Karpas-422 (cell line): ENCODE measurements at regions not wholly inside any gene's neighbourhood (a gene's known extent, or its start where the extent isn't known, plus 50 kb on each side); places are given as distances from the start of the nearest gene placed in this dataset.

Experiments
- DNase-seq: peaks from one replicate; pipeline ENCODE4 v3.0.0-alpha.2; 2015
- H2AFZ ChIP-seq: fragments of 200-600 bp; sonication (generic); 2 replicates; pipeline ENCODE4 v1.6.1; 2014; ENCODE audit warnings: antibody characterized with exemption, low read length, mixed read lengths
- H3K27ac ChIP-seq: fragments of 200-600 bp; sonication (generic); 2 replicates; pipeline ENCODE4 v1.5.1; 2014; ENCODE audit warnings: mild to moderate bottlenecking, low read length, moderate library complexity
- H3K27me3 ChIP-seq: fragments of 200-600 bp; sonication (generic); 2 replicates; pipeline ENCODE4 v1.6.1; 2014; ENCODE audit warnings: low read length, mixed read lengths
- H3K36me3 ChIP-seq: fragments of 200-600 bp; sonication (generic); 2 replicates; pipeline ENCODE4 v1.6.1; 2014; ENCODE audit warnings: low read length, mixed read lengths; ENCODE audit not compliant: insufficient read depth
- H3K4me1 ChIP-seq: fragments of 200-600 bp; sonication (generic); 2 replicates; pipeline ENCODE4 v1.6.1; 2014; ENCODE audit warnings: mild to moderate bottlenecking, low read length, mixed read lengths
- H3K4me2 ChIP-seq: fragments of 200-600 bp; sonication (generic); 2 replicates; pipeline ENCODE4 v1.6.1; 2014; ENCODE audit warnings: low read length, low read depth, mild to moderate bottlenecking; ENCODE audit not compliant: poor library complexity, severe bottlenecking
- H3K4me3 ChIP-seq: fragments of 200-600 bp; sonication (generic); 2 replicates; pipeline ENCODE4 v1.5.1; 2014; ENCODE audit warnings: mild to moderate bottlenecking, antibody characterized with exemption, low read length, mixed read lengths
- H3K79me2 ChIP-seq: fragments of 200-600 bp; sonication (generic); 2 replicates; pipeline ENCODE4 v1.6.1; 2014; ENCODE audit warnings: mild to moderate bottlenecking, low read length, mixed read lengths
- H3K9ac ChIP-seq: fragments of 200-600 bp; sonication (generic); 2 replicates; pipeline ENCODE4 v1.6.0; 2014; ENCODE audit warnings: low read length
- H3K9me2 ChIP-seq: fragments of 200-600 bp; sonication (generic), shearing (Covaris generic); replicated peaks from 2 replicates; pipeline ENCODE4 v1.6.0; 2014; ENCODE audit warnings: mild to moderate bottlenecking, low read length, moderate library complexity; ENCODE audit not compliant: insufficient read depth
- H3K9me3 ChIP-seq: fragments of 300-700, 200-600 bp; sonication (generic); 2 replicates; pipeline ENCODE4 v1.6.1; 2014; ENCODE audit warnings: low read length, mixed read lengths
- H4K20me1 ChIP-seq: fragments of 200-600 bp; sonication (generic); 2 replicates; pipeline ENCODE4 v1.6.1; 2014; ENCODE audit warnings: mild to moderate bottlenecking, antibody characterized with exemption, low read length, low read depth; ENCODE audit not compliant: insufficient read depth

GRCh38 chr9:120045011-120045410, 535.0 kb downstream of the CDK5RAP2 start:
- Histone ChIP-seq H3K4me2 (no peak overlapping the region), H3K4me1 (no peaks in the 10 kb centered on the region; the same call in 1 of the 2 replicates), H3K9me2 (no peaks in the 10 kb centered on the region), H3K9me3 (no peaks in the 10 kb centered on the region), H4K20me1 (no peaks in the 10 kb centered on the region), H3K36me3 (no peaks in the 10 kb centered on the region), H3K79me2 (no peaks in the 10 kb centered on the region), H3K4me3 (no peak overlapping the region), H3K27me3 (no peaks in the 10 kb centered on the region), H3K9ac (no peak overlapping the region), H2AFZ (no peak overlapping the region), H3K27ac (no peak overlapping the region)
- DNase-seq, result no peak

GRCh38 chr9:120043448-120043847, 536.5 kb downstream of the CDK5RAP2 start:
- H3K4me3 ChIP-seq, result no peak overlapping the region
- H3K9ac ChIP-seq, result no peak overlapping the region
- no peaks in the 10 kb centered on the region for H3K9me2 ChIP-seq
- no peaks in the 10 kb centered on the region for H3K36me3 ChIP-seq
- H3K27ac ChIP-seq, result no peak overlapping the region
- no peaks in the 10 kb centered on the region for H3K9me3 ChIP-seq
- H2AFZ ChIP-seq, result no peak overlapping the region
- DNase-seq, result no peak
- H3K79me2 ChIP-seq, result no peaks in the 10 kb centered on the region
- no peaks in the 10 kb centered on the region; the same call in 1 of the 2 replicates for H3K4me1 ChIP-seq
- no peaks in the 10 kb centered on the region for H4K20me1 ChIP-seq
- H3K4me2 ChIP-seq, result no peak overlapping the region
- H3K27me3 ChIP-seq, result no peaks in the 10 kb centered on the region

- Histone ChIP-seq H3K9ac (no peak overlapping the region), H2AFZ (no peak overlapping the region), H3K4me2 (no peak overlapping the region), H3K27ac (no peak overlapping the region), H3K4me1 (no peaks in the 10 kb centered on the region; the same call in 1 of the 2 replicates), H3K79me2 (no peaks in the 10 kb centered on the region), H4K20me1 (no peaks in the 10 kb centered on the region), H3K27me3 (no peaks in the 10 kb centered on the region), H3K9me2 (no peaks in the 10 kb centered on the region), H3K36me3 (no peaks in the 10 kb centered on the region), H3K9me3 (no peaks in the 10 kb centered on the region), H3K4me3 (no peak overlapping the region)
- no peak for DNase-seq
Measured at GRCh38 chr9:120040896-120041295, 539.1 kb downstream of the CDK5RAP2 start.

GRCh38 chr9:120038342-120038741, 541.6 kb downstream of the CDK5RAP2 start:
- Histone ChIP-seq H3K27me3 (no peaks in the 10 kb centered on the region), H3K9ac (no peak overlapping the region), H3K4me1 (no peaks in the 10 kb centered on the region; the same call in 1 of the 2 replicates), H3K36me3 (no peaks in the 10 kb centered on the region), H3K9me3 (no peaks in the 10 kb centered on the region), H3K4me2 (no peak overlapping the region), H3K79me2 (no peaks in the 10 kb centered on the region), H3K27ac (no peak overlapping the region), H4K20me1 (no peaks in the 10 kb centered on the region), H3K9me2 (no peaks in the 10 kb centered on the region), H3K4me3 (no peak overlapping the region), H2AFZ (no peak overlapping the region)
- DNase-seq, result no peak

- Histone ChIP-seq H4K20me1 (no peaks in the 10 kb centered on the region), H3K27ac (no peak overlapping the region), H3K4me1 (peaks cover 21% of the 10 kb centered on the region), H3K9me3 (no peaks in the 10 kb centered on the region), H3K4me3 (no peak overlapping the region), H3K4me2 (no peak overlapping the region), H3K79me2 (no peaks in the 10 kb centered on the region), H3K27me3 (no peaks in the 10 kb centered on the region), H3K9ac (no peak overlapping the region), H3K9me2 (no peaks in the 10 kb centered on the region), H2AFZ (no peak overlapping the region), H3K36me3 (no peaks in the 10 kb centered on the region)
- DNase-seq, result peak; percentile 47
Measured at GRCh38 chr9:120032639-120033038, 547.3 kb downstream of the CDK5RAP2 start.

- Histone ChIP-seq H3K9ac (no peak overlapping the region; the same call in 1 of the 2 replicates), H3K4me1 (peaks cover 26% of the 10 kb centered on the region), H3K79me2 (no peaks in the 10 kb centered on the region), H3K4me3 (no peak overlapping the region), H3K4me2 (peak overlapping the region; percentile 53), H3K27me3 (0 out of 2 replicates have a peak, but pooled peaks cover 5% of the 10 kb centered on the region), H3K9me3 (no peaks in the 10 kb centered on the region), H3K27ac (no peak overlapping the region), H2AFZ (no peak overlapping the region; the same call in 1 of the 2 replicates), H4K20me1 (no peaks in the 10 kb centered on the region), H3K36me3 (no peaks in the 10 kb centered on the region), H3K9me2 (no peaks in the 10 kb centered on the region)
- no peak for DNase-seq
Measured at GRCh38 chr9:120030847-120031246, 549.1 kb downstream of the CDK5RAP2 start.

GRCh38 chr9:120018550-120018949, 561.4 kb downstream of the CDK5RAP2 start:
- no peak overlapping the region for H3K9ac ChIP-seq
- H3K79me2 ChIP-seq, result no peaks in the 10 kb centered on the region
- no peak overlapping the region for H3K4me3 ChIP-seq
- no peaks in the 10 kb centered on the region for H3K36me3 ChIP-seq
- H3K4me1 ChIP-seq, result no peaks in the 10 kb centered on the region
- no peak overlapping the region for H2AFZ ChIP-seq
- H3K9me3 ChIP-seq, result no peaks in the 10 kb centered on the region
- no peaks in the 10 kb centered on the region for H3K9me2 ChIP-seq
- H3K27me3 ChIP-seq, result no peaks in the 10 kb centered on the region
- no peaks in the 10 kb centered on the region for H4K20me1 ChIP-seq
- H3K4me2 ChIP-seq, result no peak overlapping the region
- no peak for DNase-seq
- H3K27ac ChIP-seq, result no peak overlapping the region

- Histone ChIP-seq H3K9me3 (no peaks in the 10 kb centered on the region), H3K9me2 (no peaks in the 10 kb centered on the region), H3K79me2 (no peaks in the 10 kb centered on the region), H3K4me1 (no peaks in the 10 kb centered on the region), H2AFZ (no peak overlapping the region), H3K4me3 (no peak overlapping the region), H3K4me2 (no peak overlapping the region), H3K9ac (no peak overlapping the region), H3K36me3 (no peaks in the 10 kb centered on the region), H4K20me1 (no peaks in the 10 kb centered on the region), H3K27me3 (no peaks in the 10 kb centered on the region), H3K27ac (no peak overlapping the region)
- no peak for DNase-seq
Measured at GRCh38 chr9:120018037-120018436, 561.9 kb downstream of the CDK5RAP2 start.

GRCh38 chr9:120016231-120016630, 563.7 kb downstream of the CDK5RAP2 start:
- H3K4me1 ChIP-seq, result no peaks in the 10 kb centered on the region
- no peaks in the 10 kb centered on the region for H4K20me1 ChIP-seq
- no peaks in the 10 kb centered on the region for H3K79me2 ChIP-seq
- no peaks in the 10 kb centered on the region for H3K36me3 ChIP-seq
- no peak overlapping the region for H3K4me3 ChIP-seq
- H3K27me3 ChIP-seq, result no peaks in the 10 kb centered on the region
- no peaks in the 10 kb centered on the region for H3K9me2 ChIP-seq
- H2AFZ ChIP-seq, result no peak overlapping the region
- H3K4me2 ChIP-seq, result no peak overlapping the region
- no peak overlapping the region for H3K27ac ChIP-seq
- no peaks in the 10 kb centered on the region for H3K9me3 ChIP-seq
- no peak overlapping the region for H3K9ac ChIP-seq
- no peak for DNase-seq
